Upper lobe of right lung (tissue), 1 donor: ENCODE measurements at regions not wholly inside any gene's neighbourhood (a gene's known extent, or its start where the extent isn't known, plus 50 kb on each side); places are given as distances from the start of the nearest gene placed in this dataset.

Source experiments
- ATAC-seq: fragments of 200-7000 bp; cut with Tn5 transposase; one replicate; pipeline ENCODE4 v1.9.1; 2020; ENCODE audit warnings: mild to moderate bottlenecking, moderate library complexity
- DNase-seq: peaks from one replicate; pipeline ENCODE4 v3.0.0-alpha.2; 2020
- H3K27ac ChIP-seq: fragments of 200-600 bp; one replicate; pipeline ENCODE4 v1.8.0; 2022
- H3K27me3 ChIP-seq: fragments of 200-600 bp; one replicate; pipeline ENCODE4 v1.8.0; 2022; ENCODE audit warnings: mild to moderate bottlenecking
- H3K36me3 ChIP-seq: fragments of 200-600 bp; one replicate; pipeline ENCODE4 v1.8.0; 2022
- H3K4me1 ChIP-seq: fragments of 200-600 bp; one replicate; pipeline ENCODE4 v1.8.0; 2022
- H3K4me3 ChIP-seq: fragments of 200-600 bp; one replicate; pipeline ENCODE4 v1.8.0; 2022; ENCODE audit warnings: mild to moderate bottlenecking
- H3K9me3 ChIP-seq: fragments of 200-600 bp; one replicate; pipeline ENCODE4 v1.8.0; 2022
- intact Hi-C: fragments of 100-400 bp; cut with DNase I; formaldehyde crosslinking; loops from one replicate; pipeline ENCODE4 v1.11.0; 2022
- TF ChIP-seq, protein P1 (sequence below): fragments of 200-600 bp; IDR thresholded peaks from one replicate; pipeline ENCODE4 v1.8.0; 2022; ENCODE audit warnings: antibody characterized with exemption
- donor health status: DM: no; HTN: yes; CAD: no; lungs with severe emphysema.

DNA sequence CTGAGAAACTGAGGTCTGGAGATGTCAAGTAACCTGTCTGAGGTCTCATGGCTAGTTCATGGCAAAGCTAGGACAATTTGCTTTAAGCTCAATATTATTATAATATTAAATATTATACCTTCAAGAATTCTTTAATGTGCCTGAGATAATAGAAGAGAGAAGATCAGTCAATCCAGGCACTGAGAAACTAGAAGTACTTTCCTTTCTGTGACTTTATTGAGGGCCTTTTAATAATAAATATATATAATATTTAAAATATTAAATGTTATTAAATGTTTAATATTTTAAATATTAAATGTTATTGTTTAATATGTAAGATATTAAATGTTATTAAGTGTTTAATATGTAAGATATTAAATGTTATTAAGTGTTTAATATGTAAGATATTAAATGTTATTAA is 144.3 kb upstream of the DNAJC19 start:
- intact Hi-C loops: no loop called here
- H3K36me3 ChIP-seq: no peaks in the 10 kb centered on the region
- H3K4me1 ChIP-seq: no peaks in the 10 kb centered on the region
- ATAC-seq (no peak), DNase-seq (no peak)
- H3K27ac ChIP-seq: no peak overlapping the region
- H3K4me3 ChIP-seq: no peak overlapping the region
- no peaks in the 10 kb centered on the region for H3K9me3 ChIP-seq
- TF ChIP-seq, protein P1, sequence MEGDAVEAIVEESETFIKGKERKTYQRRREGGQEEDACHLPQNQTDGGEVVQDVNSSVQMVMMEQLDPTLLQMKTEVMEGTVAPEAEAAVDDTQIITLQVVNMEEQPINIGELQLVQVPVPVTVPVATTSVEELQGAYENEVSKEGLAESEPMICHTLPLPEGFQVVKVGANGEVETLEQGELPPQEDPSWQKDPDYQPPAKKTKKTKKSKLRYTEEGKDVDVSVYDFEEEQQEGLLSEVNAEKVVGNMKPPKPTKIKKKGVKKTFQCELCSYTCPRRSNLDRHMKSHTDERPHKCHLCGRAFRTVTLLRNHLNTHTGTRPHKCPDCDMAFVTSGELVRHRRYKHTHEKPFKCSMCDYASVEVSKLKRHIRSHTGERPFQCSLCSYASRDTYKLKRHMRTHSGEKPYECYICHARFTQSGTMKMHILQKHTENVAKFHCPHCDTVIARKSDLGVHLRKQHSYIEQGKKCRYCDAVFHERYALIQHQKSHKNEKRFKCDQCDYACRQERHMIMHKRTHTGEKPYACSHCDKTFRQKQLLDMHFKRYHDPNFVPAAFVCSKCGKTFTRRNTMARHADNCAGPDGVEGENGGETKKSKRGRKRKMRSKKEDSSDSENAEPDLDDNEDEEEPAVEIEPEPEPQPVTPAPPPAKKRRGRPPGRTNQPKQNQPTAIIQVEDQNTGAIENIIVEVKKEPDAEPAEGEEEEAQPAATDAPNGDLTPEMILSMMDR: no peak
- H3K27me3 ChIP-seq: no peaks in the 10 kb centered on the region

DNA sequence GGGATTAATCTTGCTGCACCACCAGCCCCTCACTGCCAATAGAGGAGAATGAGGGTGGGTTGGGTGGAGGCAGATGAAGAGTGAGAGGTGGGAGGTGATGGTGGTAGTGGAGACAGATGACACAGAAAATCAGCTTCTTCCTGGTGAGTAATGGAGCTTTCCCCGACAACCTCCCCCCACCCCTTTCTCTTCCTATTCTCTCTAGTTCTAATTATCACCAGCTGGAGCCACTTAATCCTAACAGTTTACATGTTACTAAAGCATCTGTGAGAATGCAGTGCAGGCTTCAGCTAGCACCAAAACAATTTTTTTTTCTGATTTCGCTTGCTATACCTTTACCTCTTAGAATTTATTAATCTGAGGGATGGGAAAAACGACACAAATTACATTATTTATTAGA is 116.1 kb upstream of the DNAJC19 start:
- DNase-seq (no peak), ATAC-seq (no peak)
- Histone ChIP-seq H3K36me3 (no peaks in the 10 kb centered on the region), H3K27me3 (no peaks in the 10 kb centered on the region), H3K9me3 (peaks cover 7% of the 10 kb centered on the region), H3K4me3 (no peak overlapping the region), H3K27ac (no peak overlapping the region), H3K4me1 (no peaks in the 10 kb centered on the region)
- TF ChIP-seq, protein P1: no peak
- intact Hi-C loops: no loop called here

DNA sequence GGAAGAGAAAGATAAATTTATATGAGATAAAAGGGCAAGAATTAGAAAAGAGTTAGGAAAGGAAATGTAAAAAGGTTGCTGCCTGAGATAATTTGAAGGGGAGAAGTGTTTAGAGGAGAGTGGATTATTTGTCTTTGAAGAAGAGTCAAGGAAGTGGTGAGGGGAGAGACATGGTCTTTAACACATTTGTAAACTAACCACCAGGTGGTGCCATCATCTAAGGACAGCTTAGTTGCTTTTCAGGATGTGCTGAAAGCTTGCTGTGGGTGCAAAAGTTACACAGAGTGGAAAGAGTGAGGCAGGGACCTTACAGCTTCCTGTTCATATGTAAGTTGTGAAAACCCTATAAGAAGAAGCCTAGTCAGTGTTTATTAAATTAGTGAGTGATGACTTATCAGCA is 114.1 kb upstream of the DNAJC19 start:
- intact Hi-C loops: no loop called here
- Histone ChIP-seq H3K9me3 (peaks cover 7% of the 10 kb centered on the region), H3K4me3 (no peak overlapping the region), H3K4me1 (no peaks in the 10 kb centered on the region), H3K27me3 (no peaks in the 10 kb centered on the region), H3K27ac (no peak overlapping the region), H3K36me3 (no peaks in the 10 kb centered on the region)
- DNase-seq (no peak), ATAC-seq (no peak)
- TF ChIP-seq, protein P1: no peak

DNA sequence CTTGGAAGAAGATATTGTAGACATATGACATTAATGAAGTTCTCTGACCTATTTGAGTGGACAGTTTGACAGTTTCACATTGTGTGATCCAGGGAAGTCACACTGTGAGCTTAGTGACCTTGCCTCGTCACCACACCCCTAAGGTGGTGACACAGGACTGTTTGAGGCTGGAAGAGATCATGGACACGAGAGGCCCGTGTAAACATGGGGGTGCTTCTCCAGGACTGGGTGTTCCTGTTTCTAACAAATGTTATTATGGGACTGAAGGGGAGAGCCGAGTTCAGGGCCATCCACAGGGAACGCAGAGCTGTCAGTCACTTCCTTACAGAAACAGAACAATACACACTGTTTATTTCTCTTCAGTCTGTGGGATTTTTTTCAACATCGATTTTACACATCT is 96.5 kb upstream of the DNAJC19 start:
- intact Hi-C loops: no loop called here
- Histone ChIP-seq H3K4me1 (no peaks in the 10 kb centered on the region), H3K27ac (no peak overlapping the region), H3K27me3 (no peaks in the 10 kb centered on the region), H3K9me3 (no peaks in the 10 kb centered on the region), H3K4me3 (no peak overlapping the region), H3K36me3 (no peaks in the 10 kb centered on the region)
- TF ChIP-seq, protein P1: no peak
- ATAC-seq (no peak), DNase-seq (no peak)

DNA sequence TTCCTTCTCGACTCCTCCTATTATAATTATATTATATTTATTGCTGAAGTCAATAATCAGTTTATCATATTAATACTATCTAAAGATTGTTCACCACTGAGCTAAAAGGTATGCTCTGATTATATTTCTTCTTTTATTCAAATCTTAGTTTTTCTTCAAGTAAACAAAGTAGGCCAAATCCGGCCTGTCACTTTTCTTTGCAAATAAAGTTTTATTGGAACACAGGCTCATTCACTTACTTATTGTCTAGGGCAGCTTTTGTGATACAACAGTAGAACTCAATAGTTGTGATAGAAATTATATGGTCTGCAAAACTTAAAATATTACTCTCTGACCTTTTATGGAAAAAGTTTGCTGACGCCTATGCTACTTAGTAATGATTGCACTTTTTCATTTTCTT is 92.4 kb upstream of the DNAJC19 start:
- TF ChIP-seq, protein P1: no peak
- intact Hi-C loops: no loop called here
- H3K36me3 ChIP-seq: no peaks in the 10 kb centered on the region
- H3K27ac ChIP-seq: no peak overlapping the region
- DNase-seq: no peak
- ATAC-seq: no peak
- H3K4me1 ChIP-seq: no peaks in the 10 kb centered on the region
- no peaks in the 10 kb centered on the region for H3K27me3 ChIP-seq
- H3K4me3 ChIP-seq: no peak overlapping the region
- H3K9me3 ChIP-seq: no peaks in the 10 kb centered on the region

DNA sequence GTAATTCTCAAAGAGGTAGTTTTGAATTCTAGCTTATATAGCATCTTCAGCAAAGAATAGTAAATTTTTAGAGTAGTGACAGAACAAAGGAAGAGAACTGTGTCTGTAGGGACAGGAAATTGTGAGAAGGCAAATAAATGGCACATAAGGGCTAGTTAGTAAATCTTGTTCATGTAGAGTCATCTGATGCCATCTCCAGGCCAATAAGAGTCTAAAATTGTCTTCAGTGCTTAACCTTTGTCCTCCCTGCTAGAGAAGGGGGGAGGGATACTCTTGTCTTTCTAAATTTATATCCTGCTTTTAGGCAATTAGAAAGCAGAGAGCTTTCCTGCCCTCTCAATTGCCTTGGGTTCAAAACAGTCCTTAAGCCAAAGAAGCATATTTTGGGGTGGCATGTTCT is 87.0 kb upstream of the DNAJC19 start:
- intact Hi-C loops: no loop called here
- Histone ChIP-seq H3K36me3 (no peaks in the 10 kb centered on the region), H3K4me1 (no peaks in the 10 kb centered on the region), H3K4me3 (no peak overlapping the region), H3K9me3 (no peaks in the 10 kb centered on the region), H3K27me3 (no peaks in the 10 kb centered on the region), H3K27ac (no peak overlapping the region)
- TF ChIP-seq, protein P1: no peak
- ATAC-seq (no peak), DNase-seq (no peak)
